H1 (cell line): ENCODE measurements at regions not wholly inside any gene's neighbourhood (a gene's known extent, or its start where the extent isn't known, plus 50 kb on each side); places are given as distances from the start of the nearest gene placed in this dataset.

Experiments
- CTCF ChIA-PET: fragments of 300-600 bp; sonication (Branson Sonifier 250); formaldehyde crosslinking; loops from one replicate; lab custom pipeline; 2021; ENCODE audit not compliant: partially characterized antibody; lab: Charles Lee
- POLR2A ChIA-PET: fragments of 300-600 bp; sonication (Branson Sonifier 250); formaldehyde crosslinking; loops from one replicate; lab custom pipeline; 2021; ENCODE audit warnings: inconsistent platforms; ENCODE audit not compliant: partially characterized antibody; lab: Charles Lee
- DNase-seq, 2 experiments: peaks; one replicate each; pipeline versions ENCODE4 v3.0.0 to v3.0.0-alpha.2; 2010 to 2022; ENCODE audit warnings: low spot score in 2 of 2, low read depth in 1 of 2, mixed read lengths in 1 of 2
- FAIRE-seq: peaks from 2 replicates; lab custom pipeline; 2011; peaks lifted over from hg19 to GRCh38; lab: Jason Lieb, UNC
- H2AFZ ChIP-seq: 2 replicates; pipeline ENCODE4 v1.8.1; 2012; ENCODE audit warnings: low read length, inconsistent platforms
- H2AK5ac ChIP-seq: 2 replicates; pipeline ENCODE4 v1.6.1; 2013; ENCODE audit warnings: low read depth, low read length
- H2BK120ac ChIP-seq: replicated peaks from 2 replicates; pipeline ENCODE3; 2013; ENCODE audit warnings: low read depth, low read length, inconsistent platforms
- H2BK12ac ChIP-seq: 2 replicates; pipeline ENCODE4 v1.6.1; 2013; ENCODE audit warnings: low read depth, low read length
- H2BK15ac ChIP-seq: 2 replicates; pipeline ENCODE4 v1.6.1; 2013; ENCODE audit warnings: low read length
- H2BK20ac ChIP-seq: 2 replicates; pipeline ENCODE4 v1.6.1; 2013; ENCODE audit warnings: low read length
- H2BK5ac ChIP-seq: 2 replicates; pipeline ENCODE4 v1.6.1; 2013; ENCODE audit warnings: low read depth, low read length
- H3K14ac ChIP-seq: 2 replicates; pipeline ENCODE4 v1.6.1; 2013; ENCODE audit warnings: inconsistent platforms; ENCODE audit not compliant: insufficient read length
- H3K18ac ChIP-seq: 2 replicates; pipeline ENCODE4 v1.6.1; 2013; ENCODE audit warnings: low read length; ENCODE audit errors: extremely low read depth
- H3K23ac ChIP-seq: 2 replicates; pipeline ENCODE4 v1.6.1; 2013; ENCODE audit warnings: inconsistent platforms; ENCODE audit not compliant: insufficient read length
- H3K23me2 ChIP-seq: 2 replicates; pipeline ENCODE4 v1.6.1; 2013; ENCODE audit warnings: low read depth, low read length
- H3K27ac ChIP-seq: 2 replicates; pipeline ENCODE4 v1.6.1; 2011; ENCODE audit warnings: low read depth, low read length, inconsistent platforms
- H3K27me3 ChIP-seq, 4 experiments: replicated peaks in 1 of 4; 1 replicate in 1 of 4; 2 replicates in 3 of 4; pipeline versions ENCODE4 v1.6.1 to v1.8.1; 2011 to 2013; ENCODE audit warnings: low read length in 3 of 4, mild to moderate bottlenecking in 3 of 4, inconsistent platforms in 2 of 4, mixed read lengths in 2 of 4, moderate library complexity in 1 of 4; ENCODE audit not compliant: control insufficient read depth in 3 of 4, insufficient read depth in 3 of 4; ENCODE audit errors: extremely low read depth in 1 of 4
- H3K36me3 ChIP-seq, 4 experiments: 2 replicates each; pipeline versions ENCODE4 v1.6.1 to v1.8.1; 2011 to 2013; ENCODE audit warnings: mild to moderate bottlenecking in 4 of 4, low read length in 3 of 4, moderate library complexity in 2 of 4, control low read depth in 1 of 4, inconsistent platforms in 1 of 4; ENCODE audit not compliant: insufficient read depth in 4 of 4, control insufficient read depth in 2 of 4
- H3K4ac ChIP-seq: replicated peaks from 2 replicates; pipeline ENCODE3; 2013; ENCODE audit warnings: low read length, low read depth, mixed read lengths, inconsistent platforms; ENCODE audit not compliant: insufficient read length
- H3K4me1 ChIP-seq, 4 experiments: replicated peaks in 1 of 4; 1 replicate in 1 of 4; 2 replicates in 3 of 4; pipeline versions ENCODE4 v1.6.1 to v1.8.1; 2011 to 2013; ENCODE audit warnings: low read length in 3 of 4, inconsistent platforms in 2 of 4, mixed read lengths in 1 of 4; ENCODE audit not compliant: insufficient read depth in 4 of 4, control insufficient read depth in 3 of 4
- H3K4me2 ChIP-seq, 2 experiments: 2 replicates each; pipeline versions ENCODE4 v1.6.1 to v1.8.1; 2011 to 2013; ENCODE audit warnings: low read depth in 2 of 2, low read length in 2 of 2, control low read depth in 1 of 2, inconsistent platforms in 1 of 2, mild to moderate bottlenecking in 1 of 2; ENCODE audit not compliant: insufficient read depth in 1 of 2
- H3K4me3 ChIP-seq, 4 experiments: fragments of 200-600, 300-600 bp in 1 of 4; sonication (generic), shearing (Covaris generic), sonication (Bioruptor Twin) in 1 of 4; 2 replicates each; pipeline versions ENCODE4 v1.5.1 to v1.8.1; 2011 to 2016; ENCODE audit warnings: low read length in 4 of 4, low read depth in 3 of 4, control low read depth in 2 of 4, inconsistent platforms in 2 of 4, mild to moderate bottlenecking in 2 of 4, mixed read lengths in 1 of 4, moderate library complexity in 1 of 4; ENCODE audit not compliant: insufficient read depth in 2 of 4; ENCODE audit errors: extremely low read depth in 1 of 4
- H3K56ac ChIP-seq: replicated peaks from 2 replicates; pipeline ENCODE3; 2013; ENCODE audit warnings: low read depth, mild to moderate bottlenecking, mixed read lengths, low read length, inconsistent platforms; ENCODE audit not compliant: insufficient read length
- H3K79me1 ChIP-seq: 2 replicates; pipeline ENCODE4 v1.6.1; 2013; ENCODE audit warnings: low read depth, low read length, control low read depth
- H3K79me2 ChIP-seq, 2 experiments: 2 replicates each; pipeline versions ENCODE4 v1.6.1 to v1.8.1; 2012 to 2013; ENCODE audit warnings: low read length in 2 of 2, mild to moderate bottlenecking in 2 of 2, inconsistent platforms in 1 of 2; ENCODE audit not compliant: insufficient read depth in 2 of 2, control insufficient read depth in 1 of 2
- H3K9ac ChIP-seq, 4 experiments: replicated peaks in 1 of 4; 1 replicate in 1 of 4; 2 replicates in 3 of 4; pipeline versions ENCODE4 v1.6.1 to v1.8.1; 2011 to 2013; ENCODE audit warnings: low read depth in 3 of 4, low read length in 3 of 4, control low read depth in 2 of 4, mild to moderate bottlenecking in 2 of 4, moderate library complexity in 2 of 4, inconsistent platforms in 1 of 4; ENCODE audit errors: extremely low read depth in 1 of 4
- H3K9me3 ChIP-seq, 2 experiments: 2 replicates each; pipeline versions ENCODE4 v1.6.1 to v1.8.1; 2012 to 2013; ENCODE audit warnings: mild to moderate bottlenecking in 2 of 2, moderate library complexity in 2 of 2, control low read depth in 1 of 2, inconsistent platforms in 1 of 2, low read depth in 1 of 2, low read length in 1 of 2, mixed read lengths in 1 of 2; ENCODE audit not compliant: insufficient read depth in 2 of 2
- H4K20me1 ChIP-seq, 2 experiments: replicated peaks in 1 of 2; 2 replicates each; pipeline versions ENCODE3 to v1.8.1; 2011 to 2013; ENCODE audit warnings: inconsistent platforms in 2 of 2, low read length in 2 of 2, mild to moderate bottlenecking in 1 of 2; ENCODE audit not compliant: insufficient read depth in 2 of 2, control insufficient read depth in 1 of 2
- H4K5ac ChIP-seq: 2 replicates; pipeline ENCODE4 v1.6.1; 2013; ENCODE audit warnings: low read length, low read depth, mixed read lengths, inconsistent platforms; ENCODE audit not compliant: insufficient read length
- H4K8ac ChIP-seq: 2 replicates; pipeline ENCODE4 v1.8.0; 2013; ENCODE audit warnings: mild to moderate bottlenecking, moderate library complexity, low read length, inconsistent platforms; ENCODE audit not compliant: insufficient read depth; ENCODE audit errors: extremely low read depth
- H4K91ac ChIP-seq: replicated peaks from 2 replicates; pipeline ENCODE3; 2013; ENCODE audit warnings: low read length, mixed read lengths, inconsistent platforms; ENCODE audit not compliant: insufficient read length
- CEBPB ChIP-seq: IDR thresholded peaks from 2 replicates; pipeline ENCODE4 v1.6.1; 2012; ENCODE audit warnings: low read depth, low read length
- CHD1 ChIP-seq: IDR thresholded peaks from 2 replicates; pipeline ENCODE4 v1.6.1; 2012; ENCODE audit warnings: low read depth, low read length, improper control_type of control experiment
- MAFK ChIP-seq: IDR thresholded peaks from 2 replicates; pipeline ENCODE4 v1.6.1; 2012; ENCODE audit warnings: low read depth, mild to moderate bottlenecking, improper control_type of control experiment, low read length
- POU5F1 ChIP-seq: IDR thresholded peaks from 2 replicates; pipeline ENCODE4 v1.6.1; 2011; ENCODE audit warnings: low read depth, mild to moderate bottlenecking, low read length, moderate library complexity
- RNF2 ChIP-seq: fragments of 200-900, 300-1000 bp; sonication (generic); IDR thresholded peaks from 2 replicates; pipeline ENCODE4 v1.7.1; 2016; ENCODE audit warnings: borderline replicate concordance, low read depth, mild to moderate bottlenecking, antibody characterized with exemption, low read length; ENCODE audit not compliant: poor library complexity, severe bottlenecking; ENCODE audit errors: missing control alignments
- WGBS, 2 experiments: shearing (Covaris generic) in 1 of 2; methylation state at CpG; one replicate each; pipeline versions ENCODE4 v1.1.6 to v1.1.7; 2013 to 2015; ENCODE audit warnings: low lambda C conversion rate in 2 of 2, mixed read lengths in 2 of 2, inconsistent platforms in 1 of 2, low coverage in 1 of 2, missing lambda C conversion rate in 1 of 2; ENCODE audit not compliant: insufficient replicate concordance in 2 of 2, insufficient coverage in 1 of 2, insufficient read length in 1 of 2; ENCODE audit errors: extremely low coverage in 1 of 2, missing lambda C conversion rate in 1 of 2; 5-methylcytosine and 5-hydroxymethylcytosine counted together

GRCh38 chr1:191895049-191895448 is 263.2 kb upstream of the RGS18 start:
- WGBS, 2 experiments, result 94% methylated on average over 2 of the region's 2 CpGs; no CpG with 5 or more reads in 1 of the 2 experiments
- H4K20me1 ChIP-seq, result no peaks in the 10 kb centered on the region

More at GRCh38 chr1:191895049-191895448, 263.2 kb upstream of the RGS18 start:
- 0 out of 2 replicates have a peak overlapping the region, but pooled peaks have one; percentile 16 for H2AFZ ChIP-seq
- H4K8ac ChIP-seq, result no peak overlapping the region
- no peak overlapping the region for H3K14ac ChIP-seq
- H3K79me2 ChIP-seq, result no peaks in the 10 kb centered on the region
- no peaks in the 10 kb centered on the region for H3K79me1 ChIP-seq
- no peak overlapping the region for H3K9ac ChIP-seq
- ChIA-PET CTCF (interaction anchor here (0.6 kb wide), 1 partner anchor 349 kb away, joined by 3 read pairs; no protein-coding TSS in a partner anchor), POLR2A (no interaction called here)
- no peaks in the 10 kb centered on the region for H3K27me3 ChIP-seq
- H4K91ac ChIP-seq, result no peak overlapping the region
- no peak overlapping the region for H3K23ac ChIP-seq
- no peaks in the 10 kb centered on the region for H3K4me1 ChIP-seq
- H4K5ac ChIP-seq, result no peak overlapping the region
- H3K18ac ChIP-seq, result no peak overlapping the region
- H3K9me3 ChIP-seq, result no peaks in the 10 kb centered on the region
- no peak overlapping the region for H3K4ac ChIP-seq
- FAIRE-seq, result no peak
- no peak overlapping the region for H3K4me2 ChIP-seq
- no peak overlapping the region for H3K56ac ChIP-seq
- H2BK5ac ChIP-seq, result no peak overlapping the region
- H3K36me3 ChIP-seq, result no peaks in the 10 kb centered on the region
- no peak overlapping the region for H2BK20ac ChIP-seq
- H2AK5ac ChIP-seq, result no peak overlapping the region
- no peak for DNase-seq
- no peak overlapping the region for H2BK12ac ChIP-seq
- H3K4me3 ChIP-seq, result no peak overlapping the region
- no peak overlapping the region for H2BK120ac ChIP-seq
- H3K27ac ChIP-seq, result no peak overlapping the region
- TF ChIP-seq POU5F1 (no peak), CEBPB (no peak), RNF2 (no peak), MAFK (no peak), CHD1 (no peak)
- H3K23me2 ChIP-seq, result no peaks in the 10 kb centered on the region
- no peak overlapping the region for H2BK15ac ChIP-seq
